Keratinocyte (primary cell): ENCODE measurements at regions not wholly inside any gene's neighbourhood (a gene's known extent, or its start where the extent isn't known, plus 50 kb on each side); places are given as distances from the start of the nearest gene placed in this dataset.
"Not testable (repeated sequence)": the region's sequence is repeated elsewhere in the genome, so short reads cannot be mapped to it uniquely, and the experiment has no call there.

Experiments used
- DNase-seq: peaks from one replicate; pipeline ENCODE4 v3.0.0-alpha.2; 2011; ENCODE audit warnings: low read depth, missing footprints, low spot score
- FAIRE-seq: peaks from 2 replicates; lab custom pipeline; 2011; peaks lifted over from hg19 to GRCh38; lab: Jason Lieb, UNC
- H2AFZ ChIP-seq: 2 replicates; pipeline ENCODE4 v1.6.0; 2012; ENCODE audit warnings: low read length, control low read depth, inconsistent platforms; ENCODE audit not compliant: control insufficient read depth
- H3K27ac ChIP-seq: 2 replicates; pipeline ENCODE4 v1.5.1; 2011; ENCODE audit warnings: low read length; ENCODE audit not compliant: control insufficient read depth, insufficient read depth
- H3K27me3 ChIP-seq: 3 replicates; pipeline ENCODE4 v1.6.0; 2011; ENCODE audit warnings: low read length; ENCODE audit not compliant: control insufficient read depth, insufficient read depth; ENCODE audit errors: extremely low read depth
- H3K36me3 ChIP-seq, 2 experiments: 2 replicates in 1 of 2; 3 replicates in 1 of 2; pipeline ENCODE4 v1.5.1; 2011; ENCODE audit warnings: low read length in 2 of 2, mild to moderate bottlenecking in 1 of 2; ENCODE audit not compliant: control insufficient read depth in 2 of 2, insufficient read depth in 2 of 2; ENCODE audit errors: extremely low read depth in 1 of 2
- H3K4me1 ChIP-seq: 3 replicates; pipeline ENCODE4 v1.5.1; 2011; ENCODE audit warnings: low read length; ENCODE audit not compliant: control insufficient read depth, insufficient read depth; ENCODE audit errors: extremely low read depth
- H3K4me2 ChIP-seq: 3 replicates; pipeline ENCODE4 v1.6.0; 2011; ENCODE audit warnings: low read depth, low read length; ENCODE audit not compliant: control insufficient read depth, insufficient read depth; ENCODE audit errors: extremely low read depth
- H3K4me3 ChIP-seq, 3 experiments: fragments of 200-600 bp in 1 of 3; sonication (generic) in 1 of 3; 2 replicates in 2 of 3; 3 replicates in 1 of 3; pipeline ENCODE4 v1.5.1; 2011 to 2016; ENCODE audit warnings: low read length in 3 of 3, mild to moderate bottlenecking in 3 of 3, control low read depth in 2 of 3, inconsistent platforms in 1 of 3, low read depth in 1 of 3, mixed read lengths in 1 of 3, mixed run types in 1 of 3, moderate library complexity in 1 of 3; ENCODE audit not compliant: control insufficient read depth in 2 of 3, insufficient read depth in 2 of 3; ENCODE audit errors: extremely low read depth in 1 of 3
- H3K79me2 ChIP-seq: 2 replicates; pipeline ENCODE4 v1.6.0; 2012; ENCODE audit warnings: low read length; ENCODE audit not compliant: control insufficient read depth, insufficient read depth
- H3K9ac ChIP-seq: 3 replicates; pipeline ENCODE4 v1.6.0; 2011; ENCODE audit warnings: low read length; ENCODE audit not compliant: control insufficient read depth, insufficient read depth; ENCODE audit errors: extremely low read depth
- H3K9me1 ChIP-seq: 3 replicates; pipeline ENCODE4 v1.6.0; 2011; ENCODE audit warnings: low read length; ENCODE audit not compliant: control insufficient read depth, insufficient read depth; ENCODE audit errors: extremely low read depth
- H3K9me3 ChIP-seq: 2 replicates; pipeline ENCODE4 v1.5.1; 2012; ENCODE audit warnings: low read depth, low read length; ENCODE audit not compliant: control insufficient read depth
- H4K20me1 ChIP-seq: 3 replicates; pipeline ENCODE4 v1.6.0; 2011; ENCODE audit warnings: low read length; ENCODE audit not compliant: control insufficient read depth, insufficient read depth; ENCODE audit errors: extremely low read depth
- EZH2 ChIP-seq: IDR thresholded peaks from one replicate; pipeline ENCODE4 v1.6.1; 2012; ENCODE audit warnings: inconsistent platforms, mild to moderate bottlenecking, low read length, moderate library complexity
- dilution Hi-C: fragments of 300-500 bp; cut with MboI; formaldehyde crosslinking; loops from one replicate; pipeline ENCODE4 v1.7.0; 2020; ENCODE audit warnings: low sequenced_read_pairs; ENCODE audit not compliant: extremely low pct_ligation_motif_present
- TF ChIP-seq, protein P1 (sequence below), 3 experiments: IDR thresholded peaks in 1 of 3; conservative IDR thresholded peaks in 1 of 3; optimal IDR thresholded peaks in 1 of 3; 2 replicates in 2 of 3; 3 replicates in 1 of 3; pipeline versions ENCODE3 to v1.5.1; 2011; ENCODE audit warnings: low read length in 3 of 3, mild to moderate bottlenecking in 3 of 3, moderate library complexity in 2 of 3, control low read depth in 1 of 3, inconsistent platforms in 1 of 3; ENCODE audit not compliant: insufficient read depth in 2 of 3; ENCODE audit errors: extremely low read depth in 1 of 3

DNA sequence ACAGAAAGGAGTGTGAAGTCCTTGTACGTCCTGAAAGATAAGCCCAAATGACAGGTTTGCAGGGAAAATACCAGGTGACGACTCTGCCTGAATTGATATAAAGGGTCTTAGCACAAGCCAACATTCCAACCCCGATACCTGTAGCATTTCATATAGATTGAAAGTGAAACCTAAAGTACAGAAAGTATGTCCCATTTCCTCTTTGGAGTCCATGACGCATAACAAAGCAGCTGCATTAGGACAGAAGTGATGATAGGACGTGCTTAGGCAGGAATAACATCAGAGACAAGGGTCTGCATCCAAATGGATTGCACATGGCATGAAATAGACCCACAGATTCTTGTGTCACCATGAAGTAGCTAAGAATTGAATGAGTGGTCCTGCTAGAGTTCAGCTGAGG is 187.0 kb upstream of the ROBO1 start:
- Histone ChIP-seq H3K9ac (no peak overlapping the region), H3K36me3 (no peaks in the 10 kb centered on the region), H3K27ac (no peak overlapping the region), H3K4me2 (no peak overlapping the region), H3K4me3 (no peak overlapping the region), H3K9me1 (no peaks in the 10 kb centered on the region), H4K20me1 (no peaks in the 10 kb centered on the region), H3K9me3 (no peaks in the 10 kb centered on the region), H3K27me3 (no peaks in the 10 kb centered on the region), H3K79me2 (no peaks in the 10 kb centered on the region), H3K4me1 (no peaks in the 10 kb centered on the region), H2AFZ (no peak overlapping the region)
- dilution Hi-C loops: no loop called here
- no peak for DNase-seq
- no peak for FAIRE-seq
- no peak for TF ChIP-seq EZH2
- TF ChIP-seq, protein P1, sequence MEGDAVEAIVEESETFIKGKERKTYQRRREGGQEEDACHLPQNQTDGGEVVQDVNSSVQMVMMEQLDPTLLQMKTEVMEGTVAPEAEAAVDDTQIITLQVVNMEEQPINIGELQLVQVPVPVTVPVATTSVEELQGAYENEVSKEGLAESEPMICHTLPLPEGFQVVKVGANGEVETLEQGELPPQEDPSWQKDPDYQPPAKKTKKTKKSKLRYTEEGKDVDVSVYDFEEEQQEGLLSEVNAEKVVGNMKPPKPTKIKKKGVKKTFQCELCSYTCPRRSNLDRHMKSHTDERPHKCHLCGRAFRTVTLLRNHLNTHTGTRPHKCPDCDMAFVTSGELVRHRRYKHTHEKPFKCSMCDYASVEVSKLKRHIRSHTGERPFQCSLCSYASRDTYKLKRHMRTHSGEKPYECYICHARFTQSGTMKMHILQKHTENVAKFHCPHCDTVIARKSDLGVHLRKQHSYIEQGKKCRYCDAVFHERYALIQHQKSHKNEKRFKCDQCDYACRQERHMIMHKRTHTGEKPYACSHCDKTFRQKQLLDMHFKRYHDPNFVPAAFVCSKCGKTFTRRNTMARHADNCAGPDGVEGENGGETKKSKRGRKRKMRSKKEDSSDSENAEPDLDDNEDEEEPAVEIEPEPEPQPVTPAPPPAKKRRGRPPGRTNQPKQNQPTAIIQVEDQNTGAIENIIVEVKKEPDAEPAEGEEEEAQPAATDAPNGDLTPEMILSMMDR (optimal IDR thresholded peaks at IDR 0.05 in 1 of 3, IDR thresholded peaks at IDR 0.05 in 1 of 3, conservative IDR thresholded peaks at IDR 0.05 in 1 of 3; ENCODE audit: extremely low read depth in 1 of 3, insufficient read depth in 2 of 3, low read length in 3 of 3): no peak

DNA sequence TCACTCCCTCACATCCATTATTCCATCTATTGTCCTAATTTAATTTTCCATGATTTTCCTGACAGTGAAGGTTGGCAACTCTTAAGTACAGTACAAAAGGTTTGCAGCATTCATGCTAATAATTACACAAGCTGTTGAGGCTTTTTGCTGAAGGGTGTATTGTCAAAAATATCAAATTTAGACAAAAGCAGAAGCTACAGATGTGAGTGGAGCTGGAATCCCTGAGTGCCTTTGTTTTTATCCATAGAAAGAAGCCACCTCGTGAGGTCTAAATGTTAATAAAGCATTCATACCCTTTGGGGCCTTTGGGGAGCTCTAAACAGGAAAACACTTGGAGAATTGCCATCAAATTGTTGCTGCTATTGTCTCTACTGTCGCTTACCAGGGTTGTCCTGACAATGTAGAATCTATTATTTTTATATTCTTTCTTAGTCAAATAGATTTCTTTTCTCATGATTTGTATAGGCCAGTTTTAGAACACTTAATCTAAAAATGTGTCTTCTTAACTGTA is 185.8 kb upstream of the ROBO1 start:
- dilution Hi-C loops: no loop called here
- Histone ChIP-seq H3K9ac (no peak overlapping the region), H2AFZ (no peak overlapping the region), H4K20me1 (no peaks in the 10 kb centered on the region), H3K36me3 (no peaks in the 10 kb centered on the region), H3K27ac (no peak overlapping the region), H3K79me2 (no peaks in the 10 kb centered on the region), H3K4me2 (no peak overlapping the region), H3K9me1 (no peaks in the 10 kb centered on the region), H3K4me1 (no peaks in the 10 kb centered on the region), H3K4me3 (no peak overlapping the region), H3K9me3 (no peaks in the 10 kb centered on the region), H3K27me3 (no peaks in the 10 kb centered on the region)
- TF ChIP-seq, protein P1 (optimal IDR thresholded peaks at IDR 0.05 in 1 of 3, IDR thresholded peaks at IDR 0.05 in 1 of 3, conservative IDR thresholded peaks at IDR 0.05 in 1 of 3; ENCODE audit: extremely low read depth in 1 of 3, insufficient read depth in 2 of 3, low read length in 3 of 3): no peak
- TF ChIP-seq EZH2: no peak
- no peak for FAIRE-seq
- no peak for DNase-seq

DNA sequence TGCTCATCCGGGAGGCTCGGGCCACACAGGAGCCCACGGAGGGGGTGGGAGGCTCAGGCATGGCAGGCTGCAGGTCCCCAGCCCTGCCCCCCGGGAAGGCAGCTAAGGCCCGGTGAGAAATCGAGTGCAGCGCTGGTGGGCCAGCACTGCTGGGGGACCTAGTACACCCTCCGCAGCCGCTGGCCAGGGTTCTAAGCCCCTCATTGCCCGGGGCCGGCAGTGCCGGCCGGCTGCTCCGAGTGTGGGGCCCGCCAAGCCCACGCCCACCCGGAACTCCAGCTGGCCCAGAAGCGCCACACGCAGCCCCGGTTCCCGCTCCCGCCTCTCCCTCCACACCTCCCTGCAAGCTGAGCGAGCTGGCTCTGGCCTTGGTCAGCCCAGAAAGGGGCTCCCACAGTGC is 183.6 kb upstream of the ROBO1 start:
- H3K79me2 ChIP-seq, H3K9me3 ChIP-seq, H3K36me3 ChIP-seq, H3K9me1 ChIP-seq, FAIRE-seq, H2AFZ ChIP-seq, DNase-seq, H3K27me3 ChIP-seq, H3K4me3 ChIP-seq, H3K9ac ChIP-seq, H3K27ac ChIP-seq, H3K4me2 ChIP-seq, dilution Hi-C loops, H4K20me1 ChIP-seq, H3K4me1 ChIP-seq: not testable (repeated sequence)
